ENCODE measurements at regions not wholly inside any gene's neighbourhood (a gene's known extent, or its start where the extent isn't known, plus 50 kb on each side); places are given as distances from the start of the nearest gene placed in this dataset.
"Not testable (repeated sequence)": the region's sequence is repeated elsewhere in the genome, so short reads cannot be mapped to it uniquely, and the experiment has no call there.

DNA sequence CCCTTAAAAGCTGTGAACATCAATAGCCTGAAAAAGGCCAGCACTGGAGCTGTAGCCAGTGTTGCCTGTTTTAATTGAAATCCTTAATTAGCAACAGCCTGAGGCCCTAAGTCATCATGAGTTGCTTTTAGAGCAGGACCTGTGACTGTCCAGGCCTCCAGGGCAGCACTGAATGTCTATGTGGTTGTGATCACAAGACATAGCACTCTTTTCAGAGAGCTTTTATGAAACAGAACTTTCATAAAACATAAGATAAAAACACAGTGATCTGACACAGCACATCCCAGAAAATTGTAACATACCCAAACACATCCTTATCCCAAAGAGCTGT, 85.5 kb upstream of the MYO10 start:
- no peak for DNase-seq (ENCODE audit: low spot score)
- H3K27ac ChIP-seq, result no peak overlapping the region

DNA sequence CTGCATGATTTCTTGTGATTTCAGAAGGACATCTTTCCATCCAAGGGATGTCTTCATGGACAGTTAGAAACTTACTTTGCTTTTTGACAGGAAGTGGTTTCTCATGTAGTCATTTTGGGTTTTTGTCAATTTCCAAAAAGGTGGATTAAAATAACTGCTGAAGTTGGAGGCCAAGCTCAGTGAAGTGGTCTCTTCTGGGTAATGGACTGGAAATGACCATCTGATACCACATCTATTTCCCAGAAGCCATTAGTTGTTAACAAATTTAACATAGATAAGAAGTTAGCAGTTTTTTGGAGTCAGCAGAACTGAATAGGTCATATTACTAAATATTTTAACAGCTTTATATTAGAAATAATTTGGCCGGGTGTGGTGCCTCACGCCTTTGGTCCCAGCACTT, 86.2 kb upstream of the MYO10 start:
- no peaks in the 10 kb centered on the region for H3K4me1 ChIP-seq (replicated peaks)
- intact Hi-C loops (cut with DNase I), result no loop called here
- DNase-seq (ENCODE audit: low spot score), result no peak
- no peak overlapping the region for H3K27ac ChIP-seq
- no peak for TF ChIP-seq POLR2A (IDR thresholded peaks at IDR 0.05)
- TF ChIP-seq, protein P1, sequence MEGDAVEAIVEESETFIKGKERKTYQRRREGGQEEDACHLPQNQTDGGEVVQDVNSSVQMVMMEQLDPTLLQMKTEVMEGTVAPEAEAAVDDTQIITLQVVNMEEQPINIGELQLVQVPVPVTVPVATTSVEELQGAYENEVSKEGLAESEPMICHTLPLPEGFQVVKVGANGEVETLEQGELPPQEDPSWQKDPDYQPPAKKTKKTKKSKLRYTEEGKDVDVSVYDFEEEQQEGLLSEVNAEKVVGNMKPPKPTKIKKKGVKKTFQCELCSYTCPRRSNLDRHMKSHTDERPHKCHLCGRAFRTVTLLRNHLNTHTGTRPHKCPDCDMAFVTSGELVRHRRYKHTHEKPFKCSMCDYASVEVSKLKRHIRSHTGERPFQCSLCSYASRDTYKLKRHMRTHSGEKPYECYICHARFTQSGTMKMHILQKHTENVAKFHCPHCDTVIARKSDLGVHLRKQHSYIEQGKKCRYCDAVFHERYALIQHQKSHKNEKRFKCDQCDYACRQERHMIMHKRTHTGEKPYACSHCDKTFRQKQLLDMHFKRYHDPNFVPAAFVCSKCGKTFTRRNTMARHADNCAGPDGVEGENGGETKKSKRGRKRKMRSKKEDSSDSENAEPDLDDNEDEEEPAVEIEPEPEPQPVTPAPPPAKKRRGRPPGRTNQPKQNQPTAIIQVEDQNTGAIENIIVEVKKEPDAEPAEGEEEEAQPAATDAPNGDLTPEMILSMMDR (IDR thresholded peaks at IDR 0.05), result no peak
- TF ChIP-seq POLR2AphosphoS5 (IDR thresholded peaks at IDR 0.05), result no peak
- no peaks in the 10 kb centered on the region for H3K9me3 ChIP-seq
- no peaks in the 10 kb centered on the region for H3K27me3 ChIP-seq (replicated peaks; ENCODE audit: insufficient read depth)
- no peaks in the 10 kb centered on the region for H3K36me3 ChIP-seq
- 95% methylated on average over 2 of the region's 2 CpGs for WGBS
- H3K4me3 ChIP-seq, result no peak overlapping the region

More for the DNA sequence above, 85.5 kb upstream of the MYO10 start:
- TF ChIP-seq POLR2A (IDR thresholded peaks at IDR 0.05), result no peak
- TF ChIP-seq, protein P1 (IDR thresholded peaks at IDR 0.05), result no peak
- Histone ChIP-seq H3K4me3 (no peak overlapping the region), H3K27me3 (replicated peaks; ENCODE audit: insufficient read depth) (no peaks in the 10 kb centered on the region), H3K9me3 (no peaks in the 10 kb centered on the region), H3K36me3 (no peaks in the 10 kb centered on the region), H3K4me1 (replicated peaks) (no peaks in the 10 kb centered on the region)
- intact Hi-C loops (cut with DNase I), result no loop called here

DNA sequence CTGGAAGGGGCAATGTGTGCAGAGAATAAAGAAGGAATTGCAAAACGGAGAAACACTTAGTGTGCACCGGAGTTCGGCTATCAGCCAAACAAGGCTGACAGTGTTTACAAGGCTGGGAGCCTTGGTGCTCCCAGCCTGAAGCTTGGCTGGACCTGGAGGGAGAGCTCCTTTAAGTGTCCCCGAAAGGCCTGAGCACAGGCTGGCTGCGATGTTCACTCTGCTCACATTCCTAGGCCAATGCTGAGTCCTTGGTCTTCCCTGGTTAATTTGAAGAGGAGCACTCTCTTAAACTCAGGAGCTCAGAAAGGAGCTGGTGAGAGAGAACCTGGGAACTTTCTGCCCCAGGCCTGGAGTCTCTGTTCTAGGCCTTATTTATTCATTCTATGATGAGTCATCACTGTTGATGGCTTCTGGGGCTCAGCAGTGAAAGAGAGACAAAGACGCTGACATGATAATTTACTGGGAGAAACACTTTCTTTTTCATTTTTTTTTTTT, 88.6 kb upstream of the MYO10 start:
- H3K27ac ChIP-seq, result peak overlapping the region in 1 of 2 donors; percentile 53
- H3K4me1 ChIP-seq (replicated peaks), result no peaks in the 10 kb centered on the region
- no peak overlapping the region for H3K4me3 ChIP-seq
- no peaks in the 10 kb centered on the region for H3K27me3 ChIP-seq (replicated peaks; ENCODE audit: insufficient read depth)
- no peaks in the 10 kb centered on the region for H3K9me3 ChIP-seq
- 13% methylated on average over 6 of the region's 6 CpGs for WGBS
- H3K36me3 ChIP-seq, result no peaks in the 10 kb centered on the region
- DNase-seq (ENCODE audit: low spot score), result peak; percentile 40
- intact Hi-C loops (cut with DNase I), result no loop called here
- TF ChIP-seq POLR2A (IDR thresholded peaks at IDR 0.05), result no peak
- TF ChIP-seq POLR2AphosphoS5 (IDR thresholded peaks at IDR 0.05), result peak; percentile 42
- TF ChIP-seq, protein P1 (IDR thresholded peaks at IDR 0.05), result no peak

DNA sequence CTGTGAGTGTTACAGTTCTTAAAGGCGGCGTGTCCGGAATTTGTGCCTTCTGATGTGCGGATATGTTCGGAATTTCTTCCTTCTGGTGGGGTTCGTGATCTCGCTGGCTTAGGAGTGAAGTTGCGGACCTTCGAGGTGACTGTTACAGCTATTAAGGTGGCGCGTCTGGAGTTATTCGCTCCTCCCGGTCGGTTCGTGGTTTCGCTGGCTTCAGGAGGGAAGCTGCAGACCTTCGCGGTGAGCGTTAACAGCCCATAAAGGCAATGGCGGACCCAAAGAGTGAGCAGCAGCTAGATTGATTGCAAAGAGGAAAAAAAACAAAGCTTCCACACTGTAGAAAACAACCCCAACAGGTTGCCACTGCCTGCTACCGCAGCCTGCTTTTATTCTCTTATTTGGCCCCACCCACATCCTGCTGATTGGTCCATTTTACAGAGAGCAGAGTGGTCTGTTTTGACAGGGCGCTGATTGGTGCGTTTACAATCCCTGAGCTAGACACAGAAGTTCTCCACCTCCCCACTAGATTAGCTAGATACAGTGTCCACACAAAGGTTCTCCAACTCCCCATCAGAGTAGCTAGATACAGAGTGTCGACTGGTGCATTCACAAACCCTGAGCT, 95.7 kb upstream of the MYO10 start:
- 92% methylated on average over 24 of the region's 24 CpGs for WGBS
- H3K4me1 ChIP-seq (replicated peaks); H3K36me3 ChIP-seq; H3K27me3 ChIP-seq (replicated peaks; ENCODE audit: insufficient read depth); H3K27ac ChIP-seq; H3K9me3 ChIP-seq; H3K4me3 ChIP-seq; intact Hi-C loops (cut with DNase I); DNase-seq (ENCODE audit: low spot score): not testable (repeated sequence)

DNA sequence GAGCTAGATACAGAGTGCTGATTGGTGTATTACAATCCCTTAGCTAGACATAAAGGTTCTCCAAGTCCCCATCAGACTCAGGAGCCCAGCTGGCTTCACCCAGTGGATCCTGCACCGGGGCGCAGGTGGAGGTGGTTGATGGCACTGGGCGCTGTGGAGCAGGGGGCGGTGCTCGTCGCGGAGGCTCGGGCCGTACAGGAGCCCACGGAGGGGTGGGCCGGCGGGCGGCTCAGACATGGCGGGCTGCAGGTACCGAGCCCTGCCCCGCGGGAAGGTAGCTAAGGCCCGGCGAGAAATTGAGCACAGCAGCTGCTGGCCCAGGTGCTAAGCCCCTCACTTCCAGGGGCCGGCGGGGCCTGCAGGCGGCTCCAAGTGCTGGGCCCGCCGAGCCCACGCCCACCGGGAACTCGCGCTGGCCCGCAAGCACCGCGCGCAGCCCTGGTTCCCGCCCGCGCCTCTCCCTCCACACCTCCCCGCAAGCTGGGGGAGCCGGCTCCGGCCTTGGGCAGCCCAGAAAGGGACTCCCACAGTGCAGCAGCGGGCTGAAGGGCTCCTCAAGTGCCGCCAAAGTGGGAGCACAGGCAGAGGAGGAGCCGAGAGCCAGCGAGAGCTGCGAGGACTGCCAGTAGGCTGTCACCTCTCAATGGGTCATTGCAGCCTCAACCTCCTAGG, 96.4 kb upstream of the MYO10 start:
- 97% methylated on average over 43 of the region's 43 CpGs for WGBS
- H3K4me3 ChIP-seq; H3K27me3 ChIP-seq (replicated peaks; ENCODE audit: insufficient read depth); intact Hi-C loops (cut with DNase I); H3K9me3 ChIP-seq; H3K36me3 ChIP-seq; H3K4me1 ChIP-seq (replicated peaks); DNase-seq (ENCODE audit: low spot score); H3K27ac ChIP-seq: not testable (repeated sequence)

DNA sequence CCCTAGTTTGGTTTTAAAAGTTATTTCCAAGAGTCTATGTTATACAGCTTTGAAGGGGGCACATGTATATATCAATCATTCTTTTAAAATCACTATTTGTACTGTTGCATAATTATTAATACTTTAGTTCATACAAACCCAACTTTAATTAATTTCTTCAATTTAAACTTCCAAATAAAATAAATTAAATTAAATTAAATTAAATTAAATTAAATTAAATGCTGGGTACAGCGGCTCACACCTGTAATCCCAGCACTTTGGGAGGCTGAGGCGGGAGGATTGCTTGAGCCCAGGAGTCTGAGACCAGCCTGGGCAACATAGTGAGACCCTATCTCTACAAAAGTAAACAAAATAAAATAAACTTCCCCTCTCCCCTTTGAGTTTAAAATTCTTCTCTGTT, 98.9 kb upstream of the MYO10 start:
- H3K27me3 ChIP-seq (replicated peaks; ENCODE audit: insufficient read depth); intact Hi-C loops (cut with DNase I); H3K27ac ChIP-seq; H3K4me1 ChIP-seq (replicated peaks); DNase-seq (ENCODE audit: low spot score); H3K36me3 ChIP-seq; H3K9me3 ChIP-seq; H3K4me3 ChIP-seq: not testable (repeated sequence)
- WGBS, result 91% methylated on average over 2 of the region's 2 CpGs

Data from prostate gland (tissue), 2 donors.